SK-N-SH treated with all-trans-retinoic acid at 6 μM for 48 hours (cell line): ENCODE measurements at regions not wholly inside any gene's neighbourhood (a gene's known extent, or its start where the extent isn't known, plus 50 kb on each side); places are given as distances from the start of the nearest gene placed in this dataset.

Source experiments
- ATAC-seq: fragments of 200-7000 bp; cut with Tn5 transposase; 3 replicates; pipeline ENCODE4 v1.9.1; 2020; ENCODE audit warnings: mild to moderate bottlenecking, moderate library complexity
- BACH2 ChIP-seq: fragments of 250-450 bp; sonication (Bioruptor Pico); IDR thresholded peaks from 2 replicates; pipeline ENCODE4 v1.9.0; 2021; ENCODE audit warnings: mild to moderate bottlenecking, borderline replicate concordance
- CSDC2 ChIP-seq: fragments of 250-450 bp; sonication (Bioruptor Pico); IDR thresholded peaks from 2 replicates; pipeline ENCODE4 v1.5.0; 2020; ENCODE audit warnings: mild to moderate bottlenecking, moderate library complexity
- CSRNP3 ChIP-seq: fragments of 250-450 bp; sonication (Bioruptor Pico); IDR thresholded peaks from 2 replicates; pipeline ENCODE4 v1.5.1; 2021; ENCODE audit warnings: mild to moderate bottlenecking, moderate library complexity
- ESRRG ChIP-seq: fragments of 250-450 bp; sonication (Bioruptor Pico); IDR thresholded peaks from 2 replicates; pipeline ENCODE4 v1.6.1; 2021; ENCODE audit warnings: mild to moderate bottlenecking
- GLIS3 ChIP-seq: fragments of 250-450 bp; sonication (Bioruptor Pico); IDR thresholded peaks from 2 replicates; pipeline ENCODE4 v1.5.0; 2020; ENCODE audit warnings: mild to moderate bottlenecking, moderate library complexity
- ISL1 ChIP-seq: fragments of 250-450 bp; sonication (Bioruptor Pico); IDR thresholded peaks from 2 replicates; pipeline ENCODE4 v2.1.2; 2022; ENCODE audit warnings: mild to moderate bottlenecking, moderate library complexity
- OSR1 ChIP-seq: fragments of 250-450 bp; sonication (Bioruptor Pico); IDR thresholded peaks from 2 replicates; pipeline ENCODE4 v1.8.0; 2022; ENCODE audit warnings: moderate library complexity, mild to moderate bottlenecking, inconsistent platforms
- PPARA ChIP-seq: fragments of 250-450 bp; sonication (Bioruptor Pico); IDR thresholded peaks from 2 replicates; pipeline ENCODE4 v1.5.0; 2020; ENCODE audit warnings: mild to moderate bottlenecking, borderline replicate concordance
- RARB ChIP-seq: fragments of 250-450 bp; sonication (Bioruptor Pico); IDR thresholded peaks from 2 replicates; pipeline ENCODE4 v1.8.0; 2021; ENCODE audit warnings: mild to moderate bottlenecking, moderate library complexity
- SNAI2 ChIP-seq: fragments of 250-450 bp; sonication (Bioruptor Pico); IDR thresholded peaks from 2 replicates; pipeline ENCODE4 v1.5.0; 2020; ENCODE audit warnings: mild to moderate bottlenecking, moderate library complexity
- TOX ChIP-seq: fragments of 250-450 bp; sonication (Bioruptor Pico); IDR thresholded peaks from 2 replicates; pipeline ENCODE4 v1.8.0; 2021; ENCODE audit warnings: mild to moderate bottlenecking, moderate library complexity, borderline replicate concordance
- TSHZ2 ChIP-seq: fragments of 250-450 bp; sonication (Bioruptor Pico); IDR thresholded peaks from 2 replicates; pipeline ENCODE4 v1.5.0; 2020; ENCODE audit warnings: mild to moderate bottlenecking, moderate library complexity
- ZC3H10 ChIP-seq: fragments of 250-450 bp; sonication (Bioruptor Pico); IDR thresholded peaks from 2 replicates; pipeline ENCODE4 v1.5.1; 2021; ENCODE audit warnings: mild to moderate bottlenecking, moderate library complexity
- ZFP3 ChIP-seq: fragments of 250-450 bp; sonication (Bioruptor Pico); IDR thresholded peaks from 2 replicates; pipeline ENCODE4 v1.5.0; 2020; ENCODE audit warnings: mild to moderate bottlenecking, moderate library complexity
- ZFP30 ChIP-seq: fragments of 450-650 bp; formaldehyde crosslinking; IDR thresholded peaks from 2 replicates; pipeline ENCODE4 v1.5.0; 2022; ENCODE audit warnings: mild to moderate bottlenecking, moderate library complexity
- ZNF565 ChIP-seq: fragments of 450-650 bp; formaldehyde crosslinking; conservative IDR thresholded peaks from 2 replicates; pipeline ENCODE4 v1.5.0; 2020; ENCODE audit warnings: low read depth, mild to moderate bottlenecking, moderate library complexity
- ZNF70 ChIP-seq: fragments of 450-650 bp; formaldehyde crosslinking; IDR thresholded peaks from 2 replicates; pipeline ENCODE4 v1.5.0; 2020; ENCODE audit warnings: mild to moderate bottlenecking, moderate library complexity
- ZNF8 ChIP-seq: fragments of 450-650 bp; formaldehyde crosslinking; IDR thresholded peaks from 2 replicates; pipeline ENCODE4 v1.5.0; 2020; ENCODE audit warnings: mild to moderate bottlenecking, moderate library complexity

GRCh38 chr3:87045473-87045872 is 54.5 kb upstream of the VGLL3 start:
- no peak for ATAC-seq

GRCh38 chr3:87044846-87045245 is 53.9 kb upstream of the VGLL3 start:
- ATAC-seq: no peak
- TF ChIP-seq CSRNP3 (no peak), ZNF70 (CRISPR knock-in tag) (no peak)

More at GRCh38 chr3:87045473-87045872, 54.5 kb upstream of the VGLL3 start:
- TF ChIP-seq RARB (CRISPR knock-in tag) (no peak), ZNF8 (no peak), ZC3H10 (CRISPR knock-in tag) (no peak), ZNF70 (CRISPR knock-in tag) (no peak), TOX (no peak), GLIS3 (CRISPR knock-in tag) (no peak), ISL1 (CRISPR knock-in tag) (no peak), PPARA (CRISPR knock-in tag) (no peak), ZNF565 (CRISPR knock-in tag) (no peak), ZFP30 (CRISPR knock-in tag) (no peak), ZFP3 (no peak)

- TF ChIP-seq TOX (no peak), CSDC2 (CRISPR knock-in tag) (no peak), ZFP30 (CRISPR knock-in tag) (no peak), TSHZ2 (CRISPR knock-in tag) (no peak), RARB (CRISPR knock-in tag) (no peak), PPARA (CRISPR knock-in tag) (no peak), ISL1 (CRISPR knock-in tag) (no peak), SNAI2 (CRISPR knock-in tag) (no peak), ZFP3 (no peak), ZNF565 (CRISPR knock-in tag) (no peak), ZC3H10 (CRISPR knock-in tag) (no peak), OSR1 (CRISPR knock-in tag) (no peak), BACH2 (CRISPR knock-in tag) (no peak)
- ATAC-seq: no peak
These were observed 53.5 kb upstream of the VGLL3 start for GRCh38 chr3:87044409-87044808.

GRCh38 chr3:87041191-87041590 is 50.2 kb upstream of the VGLL3 start:
- no peak for ATAC-seq
- TF ChIP-seq CSDC2 (CRISPR knock-in tag) (no peak), TOX (no peak), CSRNP3 (no peak), ESRRG (no peak)
